Nephron progenitor cell (in vitro differentiated cells): ENCODE measurements at regions not wholly inside any gene's neighbourhood (a gene's known extent, or its start where the extent isn't known, plus 50 kb on each side); places are given as distances from the start of the nearest gene placed in this dataset.

Experiments
- DNase-seq: peaks from one replicate; pipeline ENCODE4 v3.0.0; 2021
- H3K27ac Mint-ChIP-seq: 2 replicates; pipeline ENCODE4 v1.8.0; 2021; ENCODE audit warnings: mild to moderate bottlenecking, moderate library complexity, mixed read lengths
- H3K27me3 Mint-ChIP-seq: 2 replicates; pipeline ENCODE4 v1.8.0; 2021; ENCODE audit warnings: mild to moderate bottlenecking, low read depth, mixed read lengths; ENCODE audit not compliant: poor library complexity
- H3K36me3 Mint-ChIP-seq: 2 replicates; pipeline ENCODE4 v1.8.0; 2021; ENCODE audit warnings: low read depth, mixed read lengths
- H3K4me1 Mint-ChIP-seq: 2 replicates; pipeline ENCODE4 v1.8.0; 2021; ENCODE audit warnings: mixed read lengths
- H3K4me3 Mint-ChIP-seq: 2 replicates; pipeline ENCODE4 v1.8.0; 2021; ENCODE audit warnings: mild to moderate bottlenecking, moderate library complexity, mixed read lengths
- H3K9me3 Mint-ChIP-seq: 2 replicates; pipeline ENCODE4 v1.8.0; 2021; ENCODE audit warnings: mild to moderate bottlenecking, moderate library complexity, mixed read lengths
- TF ChIP-seq, protein P1 (sequence below): fragments of 200-600 bp; sonication (generic); IDR thresholded peaks from 2 replicates; pipeline ENCODE4 v1.5.0; 2021; ENCODE audit warnings: antibody characterized with exemption

DNA sequence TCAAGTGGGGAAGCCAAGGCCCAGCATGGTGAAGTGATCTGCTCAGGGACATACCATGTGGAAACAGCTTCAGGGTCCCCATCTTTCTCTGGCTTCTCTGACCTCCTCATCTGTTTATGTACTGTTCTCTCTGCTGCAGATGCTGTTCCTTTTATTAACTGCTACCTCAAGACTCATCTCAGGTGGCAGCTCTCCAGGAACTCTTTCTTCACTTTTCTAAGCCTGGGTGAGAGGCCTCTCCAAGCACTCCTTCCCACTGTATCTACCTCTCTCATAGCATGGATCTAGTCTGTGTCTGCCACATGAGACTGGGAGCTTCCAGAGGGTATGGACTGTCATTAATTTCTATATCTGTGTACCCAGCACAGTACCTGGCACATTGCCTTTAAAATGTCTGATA lies 73.4 kb upstream of the PPM1J start:
- Mint-ChIP-seq H3K4me1 (peaks cover 42% of the 10 kb centered on the region), H3K9me3 (peaks cover 13% of the 10 kb centered on the region), H3K27me3 (peaks cover 10% of the 10 kb centered on the region), H3K36me3 (no peaks in the 10 kb centered on the region), H3K4me3 (no peak overlapping the region), H3K27ac (no peak overlapping the region)
- TF ChIP-seq, protein P1, sequence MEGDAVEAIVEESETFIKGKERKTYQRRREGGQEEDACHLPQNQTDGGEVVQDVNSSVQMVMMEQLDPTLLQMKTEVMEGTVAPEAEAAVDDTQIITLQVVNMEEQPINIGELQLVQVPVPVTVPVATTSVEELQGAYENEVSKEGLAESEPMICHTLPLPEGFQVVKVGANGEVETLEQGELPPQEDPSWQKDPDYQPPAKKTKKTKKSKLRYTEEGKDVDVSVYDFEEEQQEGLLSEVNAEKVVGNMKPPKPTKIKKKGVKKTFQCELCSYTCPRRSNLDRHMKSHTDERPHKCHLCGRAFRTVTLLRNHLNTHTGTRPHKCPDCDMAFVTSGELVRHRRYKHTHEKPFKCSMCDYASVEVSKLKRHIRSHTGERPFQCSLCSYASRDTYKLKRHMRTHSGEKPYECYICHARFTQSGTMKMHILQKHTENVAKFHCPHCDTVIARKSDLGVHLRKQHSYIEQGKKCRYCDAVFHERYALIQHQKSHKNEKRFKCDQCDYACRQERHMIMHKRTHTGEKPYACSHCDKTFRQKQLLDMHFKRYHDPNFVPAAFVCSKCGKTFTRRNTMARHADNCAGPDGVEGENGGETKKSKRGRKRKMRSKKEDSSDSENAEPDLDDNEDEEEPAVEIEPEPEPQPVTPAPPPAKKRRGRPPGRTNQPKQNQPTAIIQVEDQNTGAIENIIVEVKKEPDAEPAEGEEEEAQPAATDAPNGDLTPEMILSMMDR, result no peak
- no peak for DNase-seq

DNA sequence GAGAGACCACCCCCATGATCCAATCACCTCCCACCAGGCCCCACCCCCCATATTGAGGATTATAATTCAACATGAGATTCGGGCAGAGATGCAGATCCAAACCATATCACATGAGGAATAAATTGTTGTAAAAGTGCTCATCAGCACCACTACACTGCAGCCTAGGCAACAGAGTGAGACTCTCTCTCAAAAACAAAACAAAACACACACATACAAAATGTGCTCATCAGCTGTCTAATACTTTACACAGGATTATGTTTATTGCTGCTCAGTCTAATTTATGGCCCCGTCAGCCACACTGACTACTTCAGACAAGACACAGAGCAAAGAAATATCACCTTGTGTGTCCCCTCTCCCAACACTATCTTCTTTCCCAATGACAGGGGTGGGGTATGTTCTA lies 72.9 kb upstream of the PPM1J start:
- DNase-seq, result no peak
- no peak overlapping the region for H3K4me3 Mint-ChIP-seq
- peaks cover 17% of the 10 kb centered on the region for H3K9me3 Mint-ChIP-seq
- peaks cover 37% of the 10 kb centered on the region for H3K4me1 Mint-ChIP-seq
- H3K36me3 Mint-ChIP-seq, result no peaks in the 10 kb centered on the region
- TF ChIP-seq, protein P1, result no peak
- peaks cover 10% of the 10 kb centered on the region for H3K27me3 Mint-ChIP-seq
- no peak overlapping the region for H3K27ac Mint-ChIP-seq

DNA sequence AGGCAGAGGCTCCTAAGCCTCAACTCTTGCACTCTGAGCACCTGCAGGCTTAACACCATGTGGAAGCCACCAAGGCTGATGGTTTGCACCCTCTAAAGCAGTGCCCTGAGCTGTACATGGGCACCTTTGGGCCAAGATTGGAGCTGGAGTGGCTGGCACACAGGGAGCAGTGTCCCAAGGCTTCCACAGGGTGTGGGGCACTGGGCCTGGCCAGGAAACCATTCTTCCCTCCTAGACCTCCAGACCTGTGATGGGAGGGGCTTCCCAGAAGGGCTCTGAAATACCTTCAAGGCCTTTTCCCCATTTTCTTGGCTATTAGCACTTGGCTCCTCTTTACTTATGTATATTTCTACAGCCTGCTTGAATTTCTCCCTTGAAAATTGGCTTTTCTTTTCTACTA lies 67.9 kb upstream of the PPM1J start:
- no peak for DNase-seq
- Mint-ChIP-seq H3K27me3 (peaks cover 8% of the 10 kb centered on the region), H3K4me3 (no peak overlapping the region), H3K4me1 (peaks cover 5% of the 10 kb centered on the region), H3K36me3 (no peaks in the 10 kb centered on the region), H3K9me3 (peaks cover 18% of the 10 kb centered on the region), H3K27ac (no peak overlapping the region)
- TF ChIP-seq, protein P1, result no peak

GRCh38 chr1:112779665-112780526 lies 64.8 kb upstream of the PPM1J start:
- TF ChIP-seq, protein P1, result no peak
- peaks cover 5% of the 10 kb centered on the region for H3K4me1 Mint-ChIP-seq
- H3K4me3 Mint-ChIP-seq, result no peak overlapping the region
- no peak overlapping the region for H3K27ac Mint-ChIP-seq
- no peak for DNase-seq
- peaks cover 20% of the 10 kb centered on the region for H3K9me3 Mint-ChIP-seq
- no peaks in the 10 kb centered on the region for H3K36me3 Mint-ChIP-seq
- peaks cover 11% of the 10 kb centered on the region for H3K27me3 Mint-ChIP-seq

DNA sequence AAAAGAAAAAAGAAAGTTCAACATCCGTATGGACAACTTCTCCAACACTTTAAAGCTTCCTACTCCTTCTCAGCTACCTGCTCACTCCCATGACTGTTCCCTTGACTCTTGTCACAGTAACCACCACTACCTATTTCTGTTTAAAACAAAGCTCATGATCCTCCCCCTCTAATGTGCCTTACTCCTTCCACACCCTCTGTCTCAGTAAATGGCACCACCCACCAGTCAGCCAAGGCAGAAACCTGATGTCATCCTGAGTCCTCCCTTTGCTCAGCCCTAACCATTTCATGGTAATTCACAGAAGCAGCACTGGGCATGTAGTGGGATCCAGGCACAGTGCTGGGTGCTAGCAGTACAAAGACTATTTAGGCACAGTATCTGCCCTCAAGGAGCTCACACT lies 63.0 kb upstream of the PPM1J start:
- TF ChIP-seq, protein P1, result no peak
- H3K4me3 Mint-ChIP-seq, result no peak overlapping the region
- H3K36me3 Mint-ChIP-seq, result no peaks in the 10 kb centered on the region
- peaks cover 16% of the 10 kb centered on the region for H3K9me3 Mint-ChIP-seq
- H3K4me1 Mint-ChIP-seq, result peaks cover 5% of the 10 kb centered on the region
- H3K27ac Mint-ChIP-seq, result no peak overlapping the region
- DNase-seq, result no peak
- peaks cover 11% of the 10 kb centered on the region for H3K27me3 Mint-ChIP-seq

GRCh38 chr1:112776688-112777087 lies 61.6 kb upstream of the PPM1J start:
- Mint-ChIP-seq H3K27ac (no peak overlapping the region), H3K27me3 (peaks cover 11% of the 10 kb centered on the region), H3K36me3 (no peaks in the 10 kb centered on the region), H3K4me1 (peaks cover 5% of the 10 kb centered on the region), H3K9me3 (peaks cover 15% of the 10 kb centered on the region), H3K4me3 (no peak overlapping the region)
- DNase-seq, result no peak
- TF ChIP-seq, protein P1, result no peak
